ENCODE measurements at regions not wholly inside any gene's neighbourhood (a gene's known extent, or its start where the extent isn't known, plus 50 kb on each side); places are given as distances from the start of the nearest gene placed in this dataset.
A peak's percentile ranks its signal among the peaks of the same experiment; 100 is the strongest.

DNA sequence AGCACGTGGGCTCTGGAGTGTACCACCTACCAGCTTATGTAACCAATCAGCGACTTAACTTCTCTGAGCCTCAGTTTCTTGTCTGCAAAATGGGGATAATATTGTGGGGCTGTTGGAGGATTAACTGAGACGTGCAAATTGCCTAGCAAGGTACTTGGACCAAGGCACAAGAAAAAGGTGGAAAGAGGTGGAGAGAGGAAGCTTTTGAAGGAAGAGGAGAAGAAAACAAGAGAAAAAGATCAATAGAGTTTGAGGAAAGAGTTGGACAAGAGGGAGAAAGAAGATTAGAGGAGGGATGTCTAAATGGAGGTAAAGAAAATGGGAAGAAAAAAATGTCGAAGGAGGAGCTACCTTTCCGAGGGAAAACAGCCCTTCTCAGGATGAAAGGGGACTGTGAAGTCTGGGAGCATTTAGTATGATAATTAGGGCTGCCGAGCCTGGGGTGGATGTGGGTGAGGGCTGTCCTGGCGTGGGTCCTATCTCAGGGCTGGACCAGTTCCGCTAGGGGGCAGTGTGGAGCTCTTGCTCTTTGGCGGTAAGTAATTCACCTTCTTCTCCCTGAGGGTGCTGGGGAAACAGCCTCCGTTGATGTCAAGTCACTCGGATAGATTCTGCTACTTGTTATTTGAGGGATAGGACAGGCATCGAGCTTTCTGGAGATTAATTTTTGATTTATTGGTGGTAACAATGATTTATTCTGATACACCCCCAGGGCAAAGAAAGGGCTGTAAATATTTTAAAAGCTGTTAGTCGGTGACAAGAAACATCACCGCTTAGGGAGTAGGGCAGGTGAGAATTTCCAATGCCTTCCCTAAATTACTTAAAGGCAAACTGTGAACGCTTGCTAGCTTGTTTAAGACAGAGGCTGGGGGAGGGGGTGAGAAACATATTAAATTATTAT, 79.0 kb upstream of the NFASC start (continued):
- TF ChIP-seq REST (IDR thresholded peaks at IDR 0.05; ENCODE audit: borderline replicate concordance) (peak; percentile 26; the same call in 1 of the 2 replicates), REST (CRISPR knock-in tag; IDR thresholded peaks at IDR 0.05; ENCODE audit: low read depth) (no peak), CSDE1 (IDR thresholded peaks at IDR 0.05) (no peak), GTF2E2 (tag; IDR thresholded peaks at IDR 0.05) (no peak), NCOA6 (IDR thresholded peaks at IDR 0.05) (no peak), MEIS2 (IDR thresholded peaks at IDR 0.05; ENCODE audit: partially characterized antibody) (no peak), SMARCC2 (IDR thresholded peaks at IDR 0.05; ENCODE audit: low read depth) (no peak), ZNF263 (CRISPR knock-in tag; IDR thresholded peaks at IDR 0.05; ENCODE audit: borderline replicate concordance) (0 out of 2 replicates have a peak, but pooled peaks have one; percentile 29), ZNF436 (CRISPR knock-in tag; IDR thresholded peaks at IDR 0.05) (no peak), TAF15 (IDR thresholded peaks at IDR 0.05; ENCODE audit: low read depth, low read length) (no peak), YY1 (IDR thresholded peaks at IDR 0.05; ENCODE audit: borderline replicate concordance in 1 of 3, control insufficient read depth in 1 of 3, extremely low read depth in 1 of 3, insufficient read depth in 3 of 3, insufficient read length in 1 of 3, insufficient replicate concordance in 2 of 3, low read depth in 1 of 3, low read length in 2 of 3) (no peak)
- TF ChIP-seq, protein P1, sequence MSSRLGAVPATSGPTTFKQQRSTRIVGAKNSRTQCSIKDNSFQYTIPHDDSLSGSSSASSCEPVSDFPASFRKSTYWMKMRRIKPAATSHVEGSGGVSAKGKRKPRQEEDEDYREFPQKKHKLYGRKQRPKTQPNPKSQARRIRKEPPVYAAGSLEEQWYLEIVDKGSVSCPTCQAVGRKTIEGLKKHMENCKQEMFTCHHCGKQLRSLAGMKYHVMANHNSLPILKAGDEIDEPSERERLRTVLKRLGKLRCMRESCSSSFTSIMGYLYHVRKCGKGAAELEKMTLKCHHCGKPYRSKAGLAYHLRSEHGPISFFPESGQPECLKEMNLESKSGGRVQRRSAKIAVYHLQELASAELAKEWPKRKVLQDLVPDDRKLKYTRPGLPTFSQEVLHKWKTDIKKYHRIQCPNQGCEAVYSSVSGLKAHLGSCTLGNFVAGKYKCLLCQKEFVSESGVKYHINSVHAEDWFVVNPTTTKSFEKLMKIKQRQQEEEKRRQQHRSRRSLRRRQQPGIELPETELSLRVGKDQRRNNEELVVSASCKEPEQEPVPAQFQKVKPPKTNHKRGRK (tag; IDR thresholded peaks at IDR 0.05), result peak; percentile 69
- TF ChIP-seq, protein P2, sequence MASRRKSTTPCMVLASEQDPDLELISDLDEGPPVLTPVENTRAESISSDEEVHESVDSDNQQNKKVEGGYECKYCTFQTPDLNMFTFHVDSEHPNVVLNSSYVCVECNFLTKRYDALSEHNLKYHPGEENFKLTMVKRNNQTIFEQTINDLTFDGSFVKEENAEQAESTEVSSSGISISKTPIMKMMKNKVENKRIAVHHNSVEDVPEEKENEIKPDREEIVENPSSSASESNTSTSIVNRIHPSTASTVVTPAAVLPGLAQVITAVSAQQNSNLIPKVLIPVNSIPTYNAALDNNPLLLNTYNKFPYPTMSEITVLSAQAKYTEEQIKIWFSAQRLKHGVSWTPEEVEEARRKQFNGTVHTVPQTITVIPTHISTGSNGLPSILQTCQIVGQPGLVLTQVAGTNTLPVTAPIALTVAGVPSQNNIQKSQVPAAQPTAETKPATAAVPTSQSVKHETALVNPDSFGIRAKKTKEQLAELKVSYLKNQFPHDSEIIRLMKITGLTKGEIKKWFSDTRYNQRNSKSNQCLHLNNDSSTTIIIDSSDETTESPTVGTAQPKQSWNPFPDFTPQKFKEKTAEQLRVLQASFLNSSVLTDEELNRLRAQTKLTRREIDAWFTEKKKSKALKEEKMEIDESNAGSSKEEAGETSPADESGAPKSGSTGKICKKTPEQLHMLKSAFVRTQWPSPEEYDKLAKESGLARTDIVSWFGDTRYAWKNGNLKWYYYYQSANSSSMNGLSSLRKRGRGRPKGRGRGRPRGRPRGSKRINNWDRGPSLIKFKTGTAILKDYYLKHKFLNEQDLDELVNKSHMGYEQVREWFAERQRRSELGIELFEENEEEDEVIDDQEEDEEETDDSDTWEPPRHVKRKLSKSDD (conservative IDR thresholded peaks at IDR 0.05; ENCODE audit: low read length), result no peak
